Hepatocyte (in vitro differentiated cells): ENCODE measurements at regions not wholly inside any gene's neighbourhood (a gene's known extent, or its start where the extent isn't known, plus 50 kb on each side); places are given as distances from the start of the nearest gene placed in this dataset.

Experiments
- CTCF ChIP-seq: fragments of 200-600 bp; sonication (generic); IDR thresholded peaks from 2 replicates; pipeline ENCODE4 v1.5.1; 2016; ENCODE audit warnings: antibody characterized with exemption, mild to moderate bottlenecking; ENCODE audit not compliant: poor library complexity
- EZH2 ChIP-seq: fragments of 200-600 bp; sonication (generic); IDR thresholded peaks from 2 replicates; pipeline ENCODE4 v1.6.1; 2016; ENCODE audit warnings: antibody characterized with exemption, mild to moderate bottlenecking, borderline replicate concordance

GRCh38 chr1:170221495-170221894 lies 75.7 kb downstream of the NTMT2 start:
- TF ChIP-seq EZH2 (no peak), CTCF (no peak)
